ENCODE measurements at regions not wholly inside any gene's neighbourhood (a gene's known extent, or its start where the extent isn't known, plus 50 kb on each side); places are given as distances from the start of the nearest gene placed in this dataset.
"Not testable (repeated sequence)": the region's sequence is repeated elsewhere in the genome, so short reads cannot be mapped to it uniquely, and the experiment has no call there.

- no peak for FAIRE-seq
These were observed 152.2 kb downstream of the TRIM27 start for GRCh38 chr6:28771401-28772267.

DNA sequence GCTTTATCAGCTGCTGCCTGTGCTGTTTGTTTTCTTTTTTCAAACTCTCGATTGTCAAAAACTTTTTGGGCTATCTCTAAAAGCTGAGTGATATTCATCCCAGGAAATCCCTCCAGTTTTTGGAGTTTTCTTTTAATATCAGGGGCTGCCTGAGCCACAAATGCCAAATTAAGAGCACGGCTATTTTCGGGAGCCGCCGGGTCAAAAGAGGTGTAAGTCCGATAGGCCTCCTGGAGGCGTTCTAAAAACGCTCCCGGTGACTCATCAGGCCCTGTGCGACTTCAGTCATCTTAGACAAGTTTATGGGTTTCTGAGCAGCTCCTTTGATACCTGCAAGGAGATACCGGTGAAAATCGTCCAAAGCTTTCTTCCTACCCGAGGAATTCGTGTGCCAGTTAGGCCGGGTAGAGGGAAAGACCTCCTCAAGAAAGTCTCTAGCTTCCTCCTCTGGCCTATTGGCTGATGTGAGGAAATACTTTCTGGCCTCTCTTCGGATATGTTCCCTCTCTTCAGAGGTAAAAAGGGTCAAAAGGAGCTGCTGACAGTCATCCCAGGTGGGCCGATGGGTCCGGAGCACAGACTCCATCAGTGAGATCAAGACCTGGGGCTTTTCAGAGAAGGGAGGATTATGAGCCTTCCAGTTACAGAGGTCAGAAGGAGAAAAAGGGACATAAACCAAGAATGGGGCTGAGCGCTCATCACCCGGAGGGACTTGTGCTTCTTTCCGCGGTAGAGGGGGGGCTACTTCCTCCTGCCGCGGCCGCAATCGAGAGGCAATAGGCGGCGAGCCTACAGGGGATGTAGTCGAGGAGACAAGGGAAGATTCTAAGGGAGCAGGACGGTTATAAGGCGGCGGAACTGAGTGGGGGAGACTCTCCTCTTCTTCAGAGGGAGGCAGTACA is 151.1 kb downstream of the TRIM27 start:
- FAIRE-seq: no peak

GRCh38 chr6:28774292-28775051 is 149.3 kb downstream of the TRIM27 start:
- FAIRE-seq: no peak

DNA sequence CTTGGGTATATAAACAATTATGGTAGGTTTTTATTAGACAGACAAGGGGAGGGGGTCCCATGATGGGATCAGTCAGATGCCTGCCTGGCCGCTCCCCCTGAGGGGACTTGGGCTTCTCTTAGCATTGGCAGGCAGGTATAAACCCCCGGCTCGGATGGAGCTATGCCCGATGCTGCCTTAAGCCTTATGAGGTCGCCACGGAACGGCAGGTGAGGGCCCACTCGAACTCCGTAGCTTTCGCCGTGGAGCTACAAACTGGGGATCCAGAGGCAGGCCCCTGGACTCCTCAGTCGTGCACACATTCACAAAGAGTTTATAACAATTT is 148.8 kb downstream of the TRIM27 start:
- no peak for FAIRE-seq

GRCh38 chr6:28775405-28776129 is 148.2 kb downstream of the TRIM27 start:
- no peak for FAIRE-seq

DNA sequence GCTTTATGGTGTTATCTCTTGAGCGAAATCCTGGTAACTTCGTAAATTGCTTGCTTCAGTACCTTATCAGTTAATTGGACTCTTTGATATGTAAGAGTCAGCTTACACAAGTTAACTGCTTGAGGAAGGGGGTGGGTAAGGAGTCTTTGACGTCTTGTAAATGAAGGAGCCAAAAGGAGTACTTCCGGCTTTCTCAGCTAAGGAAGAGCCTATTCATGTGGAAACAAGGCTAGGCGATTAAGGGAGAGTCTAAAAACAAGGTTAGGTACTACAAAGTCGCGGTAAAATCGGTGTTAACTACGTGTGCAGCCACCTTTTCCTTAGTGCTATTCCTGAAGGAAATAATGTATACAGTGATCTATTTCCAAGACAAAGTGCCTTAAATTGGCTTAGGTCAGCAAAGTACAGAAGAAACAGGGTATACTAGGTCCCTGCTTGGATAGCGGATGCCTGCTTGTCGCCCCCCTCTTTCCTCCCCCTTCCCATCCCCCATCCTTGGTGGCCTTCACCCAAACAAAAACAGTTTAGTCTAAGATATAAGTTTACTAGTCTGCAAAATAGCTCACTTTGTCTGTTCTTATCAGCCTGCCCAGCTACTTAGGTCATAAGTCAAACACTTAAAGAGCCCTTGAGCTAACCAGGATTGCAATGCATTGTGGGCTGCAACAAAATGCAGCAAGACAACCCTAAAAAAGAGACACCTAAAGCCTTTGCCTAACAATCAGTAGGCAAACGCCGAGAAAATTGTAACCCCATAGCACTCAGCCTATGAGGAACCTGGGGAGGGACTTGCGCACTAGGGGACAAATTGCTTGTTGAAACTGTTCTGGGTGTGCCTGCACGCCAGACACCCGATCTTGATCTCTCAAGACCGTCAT is 147.3 kb downstream of the TRIM27 start:
- FAIRE-seq: no peak

GRCh38 chr6:28777147-28777461 is 146.7 kb downstream of the TRIM27 start:
- FAIRE-seq: no peak

GRCh38 chr6:28782113-28782673 is 141.6 kb downstream of the TRIM27 start:
- FAIRE-seq: no peak

DNA sequence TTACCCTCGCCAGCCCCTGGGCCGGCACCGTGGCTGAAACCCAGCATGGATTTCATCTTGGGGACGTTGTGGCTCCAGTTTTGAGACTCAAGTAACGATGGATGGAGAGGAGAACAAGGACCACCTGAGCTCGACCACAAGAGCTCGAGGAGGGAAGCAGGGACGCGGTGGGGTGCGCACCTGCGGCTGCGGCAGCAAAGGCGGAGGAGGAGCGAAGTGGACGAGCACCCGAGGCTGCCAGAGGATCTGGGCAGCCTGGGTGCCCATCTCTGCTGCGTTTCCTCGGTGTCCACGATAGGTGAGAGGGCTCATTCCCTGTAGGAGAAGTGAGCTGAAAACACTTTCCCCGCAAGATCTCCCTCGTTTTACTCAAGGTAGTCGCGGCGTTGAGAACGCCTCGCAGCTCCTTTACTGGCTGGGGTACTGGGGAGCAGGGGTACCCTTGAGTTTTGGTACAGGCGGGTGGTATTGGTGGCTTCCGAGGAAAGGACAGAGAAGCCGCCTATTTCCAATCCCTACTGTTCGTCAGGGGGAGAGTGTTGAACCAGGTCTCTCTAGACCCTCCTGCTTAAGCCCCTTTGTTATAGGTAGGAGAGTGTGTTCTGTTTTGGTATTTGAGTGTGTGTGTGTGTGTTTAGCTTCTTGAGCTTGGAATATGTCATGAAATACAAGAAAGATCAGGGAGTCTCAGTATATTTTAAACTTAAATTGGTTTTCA is 137.7 kb downstream of the TRIM27 start:
- FAIRE-seq: no peak

GRCh38 chr6:28789553-28790083 is 134.2 kb downstream of the TRIM27 start:
- no peak for FAIRE-seq

DNA sequence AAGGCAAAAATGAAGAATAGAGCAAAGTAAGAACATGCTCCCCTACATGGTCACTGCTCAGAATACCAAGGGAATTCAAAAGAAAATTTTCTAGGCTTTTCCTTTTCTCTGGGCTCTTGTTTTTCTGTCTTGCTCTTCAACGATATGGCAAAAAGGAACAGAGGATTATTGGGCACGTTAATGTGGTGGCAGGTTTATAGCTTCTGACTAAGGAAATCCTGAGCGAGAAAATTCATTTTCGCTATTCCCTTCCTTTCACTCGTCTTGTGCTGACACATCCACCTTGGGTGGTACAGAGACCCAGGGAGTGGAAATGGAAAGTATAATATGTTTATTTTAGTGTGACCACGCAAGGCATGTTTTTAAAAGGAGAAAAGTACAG is 132.8 kb downstream of the TRIM27 start:
- no peak for FAIRE-seq

GRCh38 chr6:28794175-28795002 is 129.4 kb downstream of the TRIM27 start:
- FAIRE-seq: no peak

GRCh38 chr6:28800647-28801046 is 123.1 kb downstream of the TRIM27 start:
- not testable (repeated sequence) for FAIRE-seq

- FAIRE-seq: no peak
These were observed 121.1 kb downstream of the TRIM27 start for GRCh38 chr6:28802417-28803336.

DNA sequence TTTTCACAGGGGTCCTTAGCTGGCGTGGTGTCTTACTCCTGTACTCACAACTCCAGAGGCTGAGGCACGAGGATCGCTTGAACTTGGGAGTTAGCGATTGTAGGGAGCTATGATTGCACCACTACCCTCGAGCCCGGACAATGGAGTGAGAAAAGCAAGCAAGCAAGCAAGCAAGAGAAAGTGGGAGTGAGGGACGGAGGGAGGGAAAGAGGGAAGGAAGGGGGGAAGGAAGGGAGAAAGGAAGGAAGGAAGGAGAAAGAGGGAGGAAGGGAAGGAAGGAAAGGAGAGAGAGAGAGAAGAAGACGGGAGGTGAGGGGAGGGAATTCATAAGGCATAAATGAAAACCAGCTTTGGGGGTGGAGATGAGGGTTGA is 120.5 kb downstream of the TRIM27 start:
- no peak for FAIRE-seq

DNA sequence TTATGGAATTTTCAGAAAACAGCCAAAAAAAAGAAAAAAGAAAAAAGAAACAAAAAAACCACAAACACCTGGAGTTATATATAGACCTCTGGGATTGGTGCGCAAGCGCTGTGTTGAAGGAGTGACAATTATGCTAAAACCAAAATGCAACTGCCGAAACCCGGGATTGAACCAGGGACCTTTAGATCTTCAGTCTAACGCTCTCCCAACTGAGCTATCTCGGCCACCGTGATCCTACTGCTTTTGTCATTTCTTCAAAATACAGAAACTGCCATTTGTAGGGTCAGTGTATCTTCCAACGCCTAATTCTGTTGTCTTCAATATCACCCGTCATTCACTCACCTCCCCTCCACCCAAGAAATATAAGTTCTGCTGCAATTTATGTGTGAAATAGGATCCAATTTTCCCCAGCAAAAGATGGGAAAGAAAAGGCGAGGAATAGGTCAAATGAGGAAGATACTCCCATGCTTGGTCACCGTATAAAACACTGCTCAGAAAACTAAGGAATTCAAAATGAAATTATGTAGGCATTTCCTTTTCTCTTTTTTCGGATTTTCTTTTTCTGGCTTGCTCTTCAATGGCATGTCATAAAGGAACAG is 116.0 kb downstream of the TRIM27 start:
- FAIRE-seq: no peak

- no peak for FAIRE-seq
These were observed 115.4 kb downstream of the TRIM27 start for GRCh38 chr6:28808383-28808782.

Measured in colon (tissue), 2 donors.